WTC11 (cell line): ENCODE measurements at regions not wholly inside any gene's neighbourhood (a gene's known extent, or its start where the extent isn't known, plus 50 kb on each side); places are given as distances from the start of the nearest gene placed in this dataset.

Experiments
- ATAC-seq: fragments of 200-7000 bp; cut with Tn5 transposase; 2 replicates; pipeline ENCODE4 v1.10.0; 2021; ENCODE audit warnings: mild to moderate bottlenecking, moderate library complexity
- CTCF ChIA-PET: fragments of 300-600 bp; sonication (Branson Sonifier 250); formaldehyde crosslinking; loops from one replicate; lab custom pipeline; 2021; ENCODE audit warnings: antibody characterized with exemption; lab: Charles Lee
- POLR2A ChIA-PET: fragments of 350-600 bp; sonication (Branson Sonifier 250); formaldehyde crosslinking; loops from one replicate; lab custom pipeline; 2021; ENCODE audit warnings: antibody characterized with exemption; lab: Charles Lee
- DNase-seq: peaks from one replicate; pipeline ENCODE4 v3.0.0; 2021; ENCODE audit warnings: low spot score
- H3K27ac Mint-ChIP-seq: 2 replicates; pipeline ENCODE4 v1.8.0; 2021; ENCODE audit warnings: mixed read lengths
- H3K27me3 Mint-ChIP-seq: 2 replicates; pipeline ENCODE4 v1.8.0; 2021; ENCODE audit warnings: low read depth, mild to moderate bottlenecking, moderate library complexity, mixed read lengths
- H3K36me3 Mint-ChIP-seq: 2 replicates; pipeline ENCODE4 v1.8.0; 2021; ENCODE audit warnings: mixed read lengths
- H3K4me1 Mint-ChIP-seq: 2 replicates; pipeline ENCODE4 v1.8.0; 2022; ENCODE audit warnings: mixed read lengths
- H3K4me3 Mint-ChIP-seq: 2 replicates; pipeline ENCODE4 v1.8.0; 2021; ENCODE audit warnings: mild to moderate bottlenecking, moderate library complexity, mixed read lengths
- H3K9me3 Mint-ChIP-seq: 2 replicates; pipeline ENCODE4 v1.8.0; 2021; ENCODE audit warnings: mixed read lengths
- EMX1 ChIP-seq: fragments of 250-450 bp; sonication (Bioruptor Pico); IDR thresholded peaks from 2 replicates; pipeline ENCODE4 v1.8.0; 2021; ENCODE audit warnings: mild to moderate bottlenecking
- ETV6 ChIP-seq: sonication (generic); formaldehyde crosslinking; IDR thresholded peaks from 2 replicates; pipeline ENCODE4 v1.8.1; 2022; ENCODE audit warnings: mild to moderate bottlenecking, missing genetic modification reagents
- FOXP1 ChIP-seq: sonication (generic); formaldehyde crosslinking; IDR thresholded peaks from 2 replicates; pipeline ENCODE4 v1.8.0; 2022; ENCODE audit warnings: missing genetic modification reagents, mild to moderate bottlenecking, moderate library complexity, borderline replicate concordance
- HMGA2 ChIP-seq: fragments of 250-450 bp; sonication (Bioruptor Pico); IDR thresholded peaks from 2 replicates; pipeline ENCODE4 v1.4.0; 2021; ENCODE audit warnings: mild to moderate bottlenecking, moderate library complexity
- JUN ChIP-seq: sonication (generic); formaldehyde crosslinking; IDR thresholded peaks from 2 replicates; pipeline ENCODE4 v1.8.0; 2023; ENCODE audit warnings: mild to moderate bottlenecking, missing genetic modification reagents
- MXD4 ChIP-seq: fragments of 250-450 bp; sonication (Bioruptor Pico); IDR thresholded peaks from 2 replicates; pipeline ENCODE4 v1.8.0; 2021; ENCODE audit warnings: mild to moderate bottlenecking, moderate library complexity, borderline replicate concordance
- NFATC4 ChIP-seq: fragments of 250-450 bp; sonication (Bioruptor Pico); IDR thresholded peaks from 2 replicates; pipeline ENCODE4 v1.9.0; 2021; ENCODE audit warnings: mild to moderate bottlenecking
- NFE2L1 ChIP-seq: sonication (generic); formaldehyde crosslinking; IDR thresholded peaks from 2 replicates; pipeline ENCODE4 v1.8.1; 2023; ENCODE audit warnings: missing genetic modification reagents
- PRRX2 ChIP-seq: fragments of 250-450 bp; sonication (Bioruptor Pico); IDR thresholded peaks from 2 replicates; pipeline ENCODE4 v1.8.0; 2021; ENCODE audit warnings: mild to moderate bottlenecking
- RELA ChIP-seq: sonication (generic); formaldehyde crosslinking; IDR thresholded peaks from 2 replicates; pipeline ENCODE4 v1.8.1; 2022; ENCODE audit warnings: missing genetic modification reagents, mild to moderate bottlenecking, borderline replicate concordance
- SMAD3 ChIP-seq: sonication (generic); formaldehyde crosslinking; IDR thresholded peaks from 2 replicates; pipeline ENCODE4 v1.8.0; 2022; ENCODE audit warnings: missing genetic modification reagents, mild to moderate bottlenecking, borderline replicate concordance
- SMAD4 ChIP-seq: sonication (generic); formaldehyde crosslinking; IDR thresholded peaks from 2 replicates; pipeline ENCODE4 v1.8.0; 2022; ENCODE audit warnings: mild to moderate bottlenecking, missing genetic modification reagents
- ZNF396 ChIP-seq: fragments of 250-450 bp; sonication (Bioruptor Pico); IDR thresholded peaks from 2 replicates; pipeline ENCODE4 v1.8.0; 2021; ENCODE audit warnings: mild to moderate bottlenecking, moderate library complexity, borderline replicate concordance
- TF ChIP-seq, protein P1 (sequence below): sonication (generic); formaldehyde crosslinking; IDR thresholded peaks from 2 replicates; pipeline ENCODE4 v1.8.0; 2022; ENCODE audit warnings: mild to moderate bottlenecking, missing genetic modification reagents
- TF ChIP-seq, protein P2 (sequence below): sonication (generic); formaldehyde crosslinking; IDR thresholded peaks from 2 replicates; pipeline ENCODE4 v1.8.0; 2022; ENCODE audit warnings: mild to moderate bottlenecking, missing genetic modification reagents
- TF ChIP-seq, protein P3 (sequence below): fragments of 250-450 bp; sonication (Bioruptor Pico); IDR thresholded peaks from 2 replicates; pipeline ENCODE4 v1.9.0; 2021; ENCODE audit warnings: mild to moderate bottlenecking
- TF ChIP-seq, protein P4 (sequence below): fragments of 250-450 bp; sonication (Bioruptor Pico); IDR thresholded peaks from 2 replicates; pipeline ENCODE4 v1.8.0; 2021; ENCODE audit warnings: mild to moderate bottlenecking
- TF ChIP-seq, protein P5 (sequence below): sonication (generic); formaldehyde crosslinking; IDR thresholded peaks from 2 replicates; pipeline ENCODE4 v1.8.1; 2022; ENCODE audit warnings: mild to moderate bottlenecking, moderate library complexity, missing genetic modification reagents

DNA sequence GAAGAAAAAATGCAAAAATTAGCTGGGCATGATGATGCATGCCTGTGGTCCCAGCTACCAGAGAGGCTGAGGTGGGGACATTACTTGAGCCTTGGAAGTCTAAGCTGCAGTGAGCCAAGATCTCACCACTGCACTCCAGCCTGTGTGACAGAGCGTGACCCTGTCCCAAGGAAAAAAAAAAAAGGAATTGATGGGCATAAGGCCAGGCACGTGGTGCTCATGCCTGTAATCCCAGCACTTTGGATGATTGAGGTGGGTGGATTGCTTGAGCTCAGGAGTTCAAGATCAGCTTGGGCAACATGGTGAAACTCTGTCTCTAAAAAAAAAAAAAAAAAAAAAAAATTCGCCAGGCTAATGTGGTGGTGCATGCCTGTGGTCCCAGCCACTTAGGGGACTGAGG, 55.8 kb upstream of the ATP2B4 start:
- DNase-seq, result no peak
- Mint-ChIP-seq H3K4me3 (no peak overlapping the region), H3K27ac (no peak overlapping the region), H3K27me3 (no peaks in the 10 kb centered on the region; the same call in 1 of the 2 replicates), H3K36me3 (no peaks in the 10 kb centered on the region), H3K9me3 (no peaks in the 10 kb centered on the region), H3K4me1 (peaks cover 10% of the 10 kb centered on the region)
- ChIA-PET POLR2A (interaction anchor here (0.6 kb wide), 1 partner anchor 249 kb away, joined by 3 read pairs; no protein-coding TSS in a partner anchor), CTCF (interaction anchor here (1.9 kb wide), 1 partner anchor 62 kb away, joined by 7 read pairs; no protein-coding TSS in a partner anchor)
- TF ChIP-seq, protein P1, sequence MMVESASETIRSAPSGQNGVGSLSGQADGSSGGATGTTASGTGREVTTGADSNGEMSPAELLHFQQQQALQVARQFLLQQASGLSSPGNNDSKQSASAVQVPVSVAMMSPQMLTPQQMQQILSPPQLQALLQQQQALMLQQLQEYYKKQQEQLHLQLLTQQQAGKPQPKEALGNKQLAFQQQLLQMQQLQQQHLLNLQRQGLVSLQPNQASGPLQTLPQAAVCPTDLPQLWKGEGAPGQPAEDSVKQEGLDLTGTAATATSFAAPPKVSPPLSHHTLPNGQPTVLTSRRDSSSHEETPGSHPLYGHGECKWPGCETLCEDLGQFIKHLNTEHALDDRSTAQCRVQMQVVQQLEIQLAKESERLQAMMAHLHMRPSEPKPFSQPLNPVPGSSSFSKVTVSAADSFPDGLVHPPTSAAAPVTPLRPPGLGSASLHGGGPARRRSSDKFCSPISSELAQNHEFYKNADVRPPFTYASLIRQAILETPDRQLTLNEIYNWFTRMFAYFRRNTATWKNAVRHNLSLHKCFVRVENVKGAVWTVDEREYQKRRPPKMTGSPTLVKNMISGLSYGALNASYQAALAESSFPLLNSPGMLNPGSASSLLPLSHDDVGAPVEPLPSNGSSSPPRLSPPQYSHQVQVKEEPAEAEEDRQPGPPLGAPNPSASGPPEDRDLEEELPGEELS (CRISPR knock-in tag), result no peak
- TF ChIP-seq EMX1 (no peak), MXD4 (CRISPR knock-in tag) (no peak), PRRX2 (CRISPR knock-in tag) (no peak), NFE2L1 (CRISPR knock-in tag) (no peak), RELA (CRISPR knock-in tag) (no peak)
- TF ChIP-seq, protein P2, sequence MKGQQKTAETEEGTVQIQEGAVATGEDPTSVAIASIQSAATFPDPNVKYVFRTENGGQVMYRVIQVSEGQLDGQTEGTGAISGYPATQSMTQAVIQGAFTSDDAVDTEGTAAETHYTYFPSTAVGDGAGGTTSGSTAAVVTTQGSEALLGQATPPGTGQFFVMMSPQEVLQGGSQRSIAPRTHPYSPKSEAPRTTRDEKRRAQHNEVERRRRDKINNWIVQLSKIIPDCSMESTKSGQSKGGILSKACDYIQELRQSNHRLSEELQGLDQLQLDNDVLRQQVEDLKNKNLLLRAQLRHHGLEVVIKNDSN, result no peak
- TF ChIP-seq, protein P3, sequence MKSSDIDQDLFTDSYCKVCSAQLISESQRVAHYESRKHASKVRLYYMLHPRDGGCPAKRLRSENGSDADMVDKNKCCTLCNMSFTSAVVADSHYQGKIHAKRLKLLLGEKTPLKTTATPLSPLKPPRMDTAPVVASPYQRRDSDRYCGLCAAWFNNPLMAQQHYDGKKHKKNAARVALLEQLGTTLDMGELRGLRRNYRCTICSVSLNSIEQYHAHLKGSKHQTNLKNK (CRISPR knock-in tag), result no peak
- TF ChIP-seq, protein P4, sequence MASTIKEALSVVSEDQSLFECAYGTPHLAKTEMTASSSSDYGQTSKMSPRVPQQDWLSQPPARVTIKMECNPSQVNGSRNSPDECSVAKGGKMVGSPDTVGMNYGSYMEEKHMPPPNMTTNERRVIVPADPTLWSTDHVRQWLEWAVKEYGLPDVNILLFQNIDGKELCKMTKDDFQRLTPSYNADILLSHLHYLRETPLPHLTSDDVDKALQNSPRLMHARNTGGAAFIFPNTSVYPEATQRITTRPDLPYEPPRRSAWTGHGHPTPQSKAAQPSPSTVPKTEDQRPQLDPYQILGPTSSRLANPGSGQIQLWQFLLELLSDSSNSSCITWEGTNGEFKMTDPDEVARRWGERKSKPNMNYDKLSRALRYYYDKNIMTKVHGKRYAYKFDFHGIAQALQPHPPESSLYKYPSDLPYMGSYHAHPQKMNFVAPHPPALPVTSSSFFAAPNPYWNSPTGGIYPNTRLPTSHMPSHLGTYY (CRISPR knock-in tag), result no peak
- TF ChIP-seq, protein P5, sequence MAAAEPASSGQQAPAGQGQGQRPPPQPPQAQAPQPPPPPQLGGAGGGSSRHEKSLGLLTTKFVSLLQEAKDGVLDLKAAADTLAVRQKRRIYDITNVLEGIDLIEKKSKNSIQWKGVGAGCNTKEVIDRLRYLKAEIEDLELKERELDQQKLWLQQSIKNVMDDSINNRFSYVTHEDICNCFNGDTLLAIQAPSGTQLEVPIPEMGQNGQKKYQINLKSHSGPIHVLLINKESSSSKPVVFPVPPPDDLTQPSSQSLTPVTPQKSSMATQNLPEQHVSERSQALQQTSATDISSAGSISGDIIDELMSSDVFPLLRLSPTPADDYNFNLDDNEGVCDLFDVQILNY, result no peak
- ATAC-seq, result no peak

DNA sequence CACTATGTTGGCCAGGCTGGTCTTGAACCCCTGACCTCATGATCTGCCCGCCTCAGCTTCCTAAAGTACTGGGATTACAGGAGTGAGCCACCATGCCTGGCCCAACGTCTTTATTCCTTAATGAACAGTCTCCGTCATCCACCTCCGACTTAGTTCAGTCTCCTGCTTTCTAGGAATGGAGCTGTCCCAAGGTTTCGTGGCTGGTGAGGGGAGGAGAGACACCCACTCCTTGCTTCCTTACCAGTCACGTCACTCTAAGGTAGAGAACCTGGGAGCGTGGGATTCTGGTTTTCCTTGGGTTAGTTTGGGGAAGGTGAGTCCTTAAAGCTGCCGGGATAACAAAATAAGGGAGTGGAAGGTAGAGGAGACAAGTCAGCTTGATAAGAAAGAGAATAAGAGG, 55.0 kb upstream of the ATP2B4 start:
- CTCF ChIA-PET, result interaction anchor here (0.7 to 1.9 kb wide), 9 partner anchors 14 to 304 kb away, joined by 3 to 7 read pairs (median 3); partner anchors contain the start of gene ATP2B4
- DNase-seq (no peak), ATAC-seq (no peak)
- TF ChIP-seq ETV6 (CRISPR knock-in tag), result no peak
- TF ChIP-seq NFATC4 (CRISPR knock-in tag), result no peak
- TF ChIP-seq SMAD4, result no peak
- TF ChIP-seq, protein P1 (CRISPR knock-in tag), result no peak
- no peak for TF ChIP-seq HMGA2 (CRISPR knock-in tag)
- TF ChIP-seq JUN (CRISPR knock-in tag), result no peak
- no peak for TF ChIP-seq SMAD3
- TF ChIP-seq FOXP1 (CRISPR knock-in tag), result no peak
- TF ChIP-seq ZNF396 (CRISPR knock-in tag), result no peak
- POLR2A ChIA-PET, result interaction anchor here (0.7 to 1.2 kb wide), 2 partner anchors 26 to 98 kb away, joined by 3 to 5 read pairs; no protein-coding TSS in a partner anchor
- Mint-ChIP-seq H3K9me3 (no peaks in the 10 kb centered on the region), H3K36me3 (no peaks in the 10 kb centered on the region), H3K4me1 (peaks cover 10% of the 10 kb centered on the region), H3K4me3 (no peak overlapping the region), H3K27ac (no peak overlapping the region), H3K27me3 (no peaks in the 10 kb centered on the region; the same call in 1 of the 2 replicates)
